KG1 (cell line): ENCODE measurements at regions not wholly inside any gene's neighbourhood (a gene's known extent, or its start where the extent isn't known, plus 50 kb on each side); places are given as distances from the start of the nearest gene placed in this dataset.
"Not testable (repeated sequence)": the region's sequence is repeated elsewhere in the genome, so short reads cannot be mapped to it uniquely, and the experiment has no call there.

Source experiments
- DNase-seq: peaks from one replicate; lab custom pipeline; 2025; lab: John Stamatoyannopoulos, UW

- no peak for DNase-seq
Measured at GRCh38 chr6:48994811-48995210, 468.2 kb downstream of the MMUT start.

GRCh38 chr6:48990739-48991138 lies 472.3 kb downstream of the MMUT start:
- DNase-seq = no peak

- no peak for DNase-seq
Measured at GRCh38 chr6:48986845-48987244, 476.2 kb downstream of the MMUT start.

GRCh38 chr6:48986105-48986504 lies 476.9 kb downstream of the MMUT start:
- no peak for DNase-seq

- DNase-seq = no peak
Measured at GRCh38 chr6:48985025-48985424, 478.0 kb downstream of the MMUT start.

GRCh38 chr6:48983968-48984367 lies 479.1 kb downstream of the MMUT start:
- not testable (repeated sequence) for DNase-seq

GRCh38 chr6:48983377-48983776 lies 479.7 kb downstream of the MMUT start:
- no peak for DNase-seq

GRCh38 chr6:48979806-48980205 lies 483.2 kb downstream of the MMUT start:
- no peak for DNase-seq

GRCh38 chr6:48979085-48979484 lies 484.0 kb downstream of the MMUT start:
- no peak for DNase-seq

- DNase-seq = no peak
Measured at GRCh38 chr6:48978016-48978415, 485.0 kb downstream of the MMUT start.

GRCh38 chr6:48977573-48977972 lies 485.5 kb downstream of the MMUT start:
- DNase-seq = no peak

GRCh38 chr6:48973491-48973890 lies 489.6 kb downstream of the MMUT start:
- DNase-seq = no peak

- no peak for DNase-seq
Measured at GRCh38 chr6:48961781-48962415, 501.2 kb downstream of the MMUT start.

- no peak for DNase-seq
Measured at GRCh38 chr6:48959251-48960060, 503.6 kb downstream of the MMUT start.

GRCh38 chr6:48957781-48958180 lies 505.3 kb downstream of the MMUT start:
- DNase-seq = no peak

GRCh38 chr6:48951917-48952316 lies 511.1 kb downstream of the MMUT start:
- no peak for DNase-seq

- DNase-seq = peak; percentile 12
Measured at GRCh38 chr6:48944276-48944675, 518.8 kb downstream of the MMUT start.

GRCh38 chr6:48933136-48933535 lies 529.9 kb downstream of the MMUT start:
- no peak for DNase-seq

- DNase-seq = no peak
Measured at GRCh38 chr6:48928937-48929336, 534.1 kb downstream of the MMUT start.

GRCh38 chr6:48922837-48923236 lies 540.2 kb downstream of the MMUT start:
- DNase-seq = no peak

GRCh38 chr6:48919555-48919954 lies 543.5 kb downstream of the MMUT start:
- no peak for DNase-seq

GRCh38 chr6:48917233-48917632 lies 545.8 kb downstream of the MMUT start:
- DNase-seq = no peak

- DNase-seq = no peak
Measured at GRCh38 chr6:48916607-48917006, 546.4 kb downstream of the MMUT start.

- no peak for DNase-seq
Measured at GRCh38 chr6:48915591-48915990, 547.5 kb downstream of the MMUT start.
